Activated T-helper 1 cell treated with anti-CD3 and anti-CD28 coated beads, Interleukin-12 subunit alpha, Interleukin-12 subunit beta, Interleukin-2, Interleukin-4 antibody, amounts not matched to agents 30 ng/mL and 10 ng/mL and 1 ng/mL, durations not matched to agents 14 hours and 24 hours and 36 hours (primary cell): ENCODE measurements at regions not wholly inside any gene's neighbourhood (a gene's known extent, or its start where the extent isn't known, plus 50 kb on each side); places are given as distances from the start of the nearest gene placed in this dataset.

Experiments
- DNase-seq: peaks from one replicate; pipeline ENCODE4 v3.0.0; 2021; ENCODE audit warnings: low spot score
- H3K27ac Mint-ChIP-seq: one replicate; pipeline ENCODE4 v1.8.0; 2021; ENCODE audit warnings: mild to moderate bottlenecking, mixed read lengths
- H3K27me3 Mint-ChIP-seq: one replicate; pipeline ENCODE4 v1.8.0; 2022; ENCODE audit warnings: mild to moderate bottlenecking, moderate library complexity, mixed read lengths; ENCODE audit not compliant: insufficient read depth
- H3K36me3 Mint-ChIP-seq: one replicate; pipeline ENCODE4 v1.8.0; 2021; ENCODE audit warnings: low read depth, mixed read lengths
- H3K4me1 Mint-ChIP-seq: one replicate; pipeline ENCODE4 v1.8.0; 2021; ENCODE audit warnings: low read depth, mixed read lengths
- H3K4me3 Mint-ChIP-seq: one replicate; pipeline ENCODE4 v1.8.0; 2021; ENCODE audit warnings: mild to moderate bottlenecking, moderate library complexity, mixed read lengths
- H3K9me3 Mint-ChIP-seq: one replicate; pipeline ENCODE4 v1.8.0; 2021; ENCODE audit warnings: mixed read lengths
- intact Hi-C: fragments of 100-400 bp; cut with micrococcal nuclease; formaldehyde crosslinking; loops from one replicate; pipeline ENCODE4 v1.15.1; 2024

DNA sequence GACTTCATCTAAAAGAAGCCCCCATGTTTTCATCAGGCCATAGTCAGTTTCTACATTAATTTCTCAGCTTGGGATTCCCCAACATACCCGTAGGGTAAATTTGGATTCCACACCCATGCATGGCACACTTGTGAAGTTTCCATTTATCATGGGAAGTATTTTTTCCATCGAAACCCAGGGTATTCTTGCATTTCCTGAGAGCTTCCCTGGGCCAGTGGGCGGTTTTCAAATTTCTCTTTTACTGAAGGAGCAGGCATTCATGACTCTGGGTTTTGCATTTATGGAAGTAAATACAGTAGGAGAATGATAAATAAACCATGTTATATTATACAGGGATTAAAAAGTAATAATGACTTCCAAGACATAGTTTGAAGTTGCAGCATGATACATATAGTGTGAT lies 93.0 kb upstream of the MAP3K1 start:
- no peaks in the 10 kb centered on the region for H3K9me3 Mint-ChIP-seq
- H3K27ac Mint-ChIP-seq = no peak overlapping the region
- intact Hi-C loops = no loop called here

DNA sequence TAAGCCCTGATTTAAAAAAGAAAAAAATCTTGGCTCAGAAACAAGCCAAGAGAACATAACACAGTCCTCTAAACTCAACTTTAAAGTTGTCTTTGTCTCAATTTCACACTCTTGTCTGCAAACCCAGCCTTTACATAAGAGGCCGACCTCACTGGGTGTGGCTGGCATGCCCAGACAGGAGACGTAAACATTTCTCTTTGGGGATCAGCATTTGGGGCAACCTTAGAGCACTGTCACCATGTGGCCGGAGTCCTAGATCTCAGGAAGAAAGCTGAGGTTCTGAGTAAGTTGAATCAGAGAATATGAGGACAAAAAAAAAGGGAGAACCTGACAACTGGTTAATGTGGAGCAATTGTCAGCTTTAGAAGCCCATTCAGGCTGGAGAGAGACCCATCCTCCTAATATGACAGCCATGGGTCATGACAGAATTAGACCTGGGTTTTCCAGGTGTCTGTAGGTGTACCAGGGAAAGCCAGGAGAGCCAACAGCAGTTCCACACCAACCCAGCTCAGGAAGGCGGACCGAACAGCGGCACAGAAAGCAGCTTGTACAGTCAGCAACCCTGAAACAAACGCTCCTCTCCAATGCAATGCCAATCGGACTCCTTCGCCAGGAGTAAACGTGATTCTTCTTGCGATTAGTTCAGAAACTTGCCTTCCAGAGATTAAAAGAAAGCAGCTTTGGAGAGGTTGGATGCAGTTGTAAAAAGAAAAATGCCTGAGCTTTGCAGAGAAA lies 97.9 kb upstream of the MAP3K1 start:
- no peaks in the 10 kb centered on the region for H3K36me3 Mint-ChIP-seq
- intact Hi-C loops = no loop called here
- no peak for DNase-seq
- no peak overlapping the region for H3K27ac Mint-ChIP-seq
- no peaks in the 10 kb centered on the region for H3K9me3 Mint-ChIP-seq
- H3K4me3 Mint-ChIP-seq = no peak overlapping the region
- H3K27me3 Mint-ChIP-seq = peaks cover 34% of the 10 kb centered on the region
- H3K4me1 Mint-ChIP-seq = peaks cover 14% of the 10 kb centered on the region

More for the DNA sequence above, 93.0 kb upstream of the MAP3K1 start:
- Mint-ChIP-seq H3K4me3 (no peak overlapping the region), H3K4me1 (peaks cover 2% of the 10 kb centered on the region), H3K27me3 (peaks cover 17% of the 10 kb centered on the region), H3K36me3 (no peaks in the 10 kb centered on the region)
- DNase-seq = no peak

DNA sequence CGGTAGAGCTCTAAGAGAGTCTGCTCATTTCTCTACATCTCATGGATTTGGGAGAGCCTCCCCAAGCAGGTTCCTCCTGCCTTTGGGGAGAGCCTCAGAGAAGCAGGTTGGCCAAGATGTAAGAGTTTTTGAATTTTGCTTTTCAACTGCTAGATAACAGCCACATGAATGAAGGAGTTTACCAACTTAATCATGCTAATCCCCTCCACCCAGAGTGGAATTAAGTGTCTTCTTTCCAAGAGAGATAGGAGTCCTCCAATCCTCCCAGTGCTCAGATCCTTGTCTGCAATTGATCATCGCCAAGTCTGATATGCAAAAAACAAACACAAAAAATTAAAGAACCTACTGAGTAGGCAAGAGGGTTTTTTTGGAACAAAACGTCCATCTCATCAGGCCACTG lies 99.4 kb upstream of the MAP3K1 start:
- no peaks in the 10 kb centered on the region for H3K36me3 Mint-ChIP-seq
- H3K27ac Mint-ChIP-seq = no peak overlapping the region
- H3K4me1 Mint-ChIP-seq = peaks cover 23% of the 10 kb centered on the region
- peaks cover 34% of the 10 kb centered on the region for H3K27me3 Mint-ChIP-seq
- H3K4me3 Mint-ChIP-seq = no peak overlapping the region
- no peak for DNase-seq
- no peaks in the 10 kb centered on the region for H3K9me3 Mint-ChIP-seq
- intact Hi-C loops = no loop called here

DNA sequence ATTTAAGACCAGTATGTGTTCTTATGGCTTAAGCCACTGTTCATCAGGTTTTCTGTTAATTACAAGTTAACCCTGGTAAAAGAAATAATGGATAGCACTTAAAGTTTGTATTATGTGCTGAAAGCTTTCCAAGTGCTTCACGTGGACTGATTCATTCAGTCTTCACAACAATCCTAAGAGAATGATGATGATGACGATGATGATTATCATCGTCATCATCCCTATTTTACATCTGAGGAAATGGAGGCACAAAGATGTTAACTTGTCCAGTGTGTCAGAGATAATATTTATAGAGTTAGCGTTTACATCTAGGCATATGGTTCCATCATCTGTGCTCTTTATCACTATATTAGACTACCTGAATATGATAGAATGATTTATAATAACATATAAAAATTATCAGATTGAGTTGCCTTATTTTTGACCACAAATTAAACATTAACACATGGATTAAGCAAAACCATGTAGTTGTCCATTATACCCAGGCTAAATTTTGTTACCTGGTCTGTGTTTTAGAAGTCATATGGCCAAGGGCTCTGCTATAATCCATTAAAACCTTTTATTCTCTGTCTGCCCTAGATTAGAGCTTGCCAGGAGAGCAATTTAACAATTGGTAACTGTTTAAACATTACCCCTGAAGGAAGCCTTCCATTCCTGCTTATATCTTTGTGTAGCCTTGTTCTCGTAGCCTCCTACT lies 102.3 kb upstream of the MAP3K1 start:
- peaks cover 24% of the 10 kb centered on the region for H3K27me3 Mint-ChIP-seq
- peaks cover 15% of the 10 kb centered on the region for H3K9me3 Mint-ChIP-seq
- peaks cover 39% of the 10 kb centered on the region for H3K4me1 Mint-ChIP-seq
- no peak overlapping the region for H3K27ac Mint-ChIP-seq
- intact Hi-C loops = loop anchor here (5.0 kb wide), 2 partner anchors 231 to 386 kb away; no protein-coding TSS in a partner anchor
- H3K4me3 Mint-ChIP-seq = no peak overlapping the region
- no peaks in the 10 kb centered on the region for H3K36me3 Mint-ChIP-seq
- DNase-seq = no peak

DNA sequence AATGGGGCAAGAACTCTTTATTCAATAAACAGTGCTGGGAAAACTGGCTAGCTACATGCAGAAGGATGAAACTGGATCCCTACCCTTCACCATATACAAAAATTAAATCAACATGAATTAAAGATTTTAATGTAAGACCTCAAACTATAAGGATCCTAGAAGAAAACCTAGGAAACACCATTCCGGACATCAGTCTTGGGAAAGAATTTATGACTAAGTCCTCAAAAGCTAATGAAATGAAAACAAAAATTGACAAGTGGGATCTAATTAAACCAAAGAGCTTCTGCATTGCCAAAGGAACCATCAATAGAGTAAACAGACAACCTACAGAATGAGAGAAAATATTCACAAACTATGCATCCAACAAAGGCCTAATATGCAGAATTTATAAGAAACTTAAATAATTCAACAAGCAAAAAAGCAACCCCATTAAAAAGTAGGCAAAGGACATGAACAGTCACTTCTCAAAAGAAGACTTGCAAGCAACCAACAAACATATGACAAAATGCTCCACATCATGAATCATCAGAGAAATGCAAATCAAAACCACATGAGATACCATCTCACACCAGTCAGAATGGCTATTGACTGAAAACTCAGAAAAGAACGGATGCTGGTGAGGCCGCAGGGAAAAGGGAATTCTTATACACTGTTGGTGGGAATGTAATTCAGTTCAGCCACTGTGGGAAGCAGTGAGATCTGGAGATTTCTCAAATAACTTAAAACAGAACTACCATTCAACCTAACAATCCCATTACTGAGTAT lies 104.3 kb upstream of the MAP3K1 start:
- Mint-ChIP-seq H3K36me3 (peaks cover 4% of the 10 kb centered on the region), H3K27me3 (peaks cover 9% of the 10 kb centered on the region), H3K9me3 (peaks cover 21% of the 10 kb centered on the region), H3K4me1 (peaks cover 29% of the 10 kb centered on the region), H3K4me3 (no peak overlapping the region), H3K27ac (no peak overlapping the region)
- no peak for DNase-seq
- intact Hi-C loops = loop anchor here (1.0 to 5.0 kb wide), 5 partner anchors 11 to 384 kb away; no protein-coding TSS in a partner anchor

DNA sequence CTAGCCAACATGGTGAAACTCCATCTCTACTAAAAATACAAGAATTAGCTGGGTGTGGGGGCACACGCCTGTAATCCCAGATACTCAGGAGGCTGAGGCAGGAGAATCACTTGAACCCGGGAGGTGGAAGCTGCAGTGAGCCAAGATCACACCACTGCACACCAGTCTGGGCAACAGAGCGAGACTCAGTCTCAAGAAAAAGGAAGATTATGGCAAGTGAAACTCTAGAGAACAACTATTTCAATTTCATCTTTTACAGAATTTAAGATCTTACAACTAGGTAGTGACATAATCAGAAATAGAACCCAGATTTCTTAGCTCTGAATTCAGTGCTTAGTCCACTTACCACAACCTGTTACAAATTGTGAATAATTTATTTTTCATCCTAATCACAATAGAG lies 108.8 kb upstream of the MAP3K1 start:
- H3K27ac Mint-ChIP-seq = no peak overlapping the region
- peaks cover 10% of the 10 kb centered on the region for H3K36me3 Mint-ChIP-seq
- intact Hi-C loops = no loop called here
- peaks cover 13% of the 10 kb centered on the region for H3K27me3 Mint-ChIP-seq
- H3K4me3 Mint-ChIP-seq = no peak overlapping the region
- peaks cover 28% of the 10 kb centered on the region for H3K4me1 Mint-ChIP-seq
- no peak for DNase-seq
- peaks cover 21% of the 10 kb centered on the region for H3K9me3 Mint-ChIP-seq

DNA sequence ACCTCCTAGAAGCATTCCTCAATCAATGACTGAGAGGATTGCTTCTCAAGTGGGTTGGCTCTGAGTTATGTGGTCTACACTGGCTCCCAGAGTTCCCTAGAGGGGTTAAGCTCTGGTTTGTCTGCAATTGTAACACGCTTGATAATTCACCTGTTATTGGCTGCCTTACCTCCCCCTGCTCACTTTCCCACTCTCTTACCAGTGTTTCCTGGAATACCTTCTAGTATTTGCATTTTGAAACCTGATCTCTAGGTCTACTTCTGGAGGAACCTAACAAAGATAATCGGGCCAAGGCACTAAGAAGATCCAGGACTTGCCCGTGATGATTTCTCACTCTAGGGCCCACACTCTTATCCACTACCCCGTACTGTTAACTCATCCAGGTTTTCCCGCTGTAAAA lies 110.1 kb upstream of the MAP3K1 start:
- Mint-ChIP-seq H3K27me3 (peaks cover 13% of the 10 kb centered on the region), H3K4me3 (no peak overlapping the region), H3K4me1 (peaks cover 24% of the 10 kb centered on the region), H3K27ac (no peak overlapping the region), H3K36me3 (peaks cover 10% of the 10 kb centered on the region), H3K9me3 (peaks cover 16% of the 10 kb centered on the region)
- intact Hi-C loops = no loop called here
- DNase-seq = no peak

DNA sequence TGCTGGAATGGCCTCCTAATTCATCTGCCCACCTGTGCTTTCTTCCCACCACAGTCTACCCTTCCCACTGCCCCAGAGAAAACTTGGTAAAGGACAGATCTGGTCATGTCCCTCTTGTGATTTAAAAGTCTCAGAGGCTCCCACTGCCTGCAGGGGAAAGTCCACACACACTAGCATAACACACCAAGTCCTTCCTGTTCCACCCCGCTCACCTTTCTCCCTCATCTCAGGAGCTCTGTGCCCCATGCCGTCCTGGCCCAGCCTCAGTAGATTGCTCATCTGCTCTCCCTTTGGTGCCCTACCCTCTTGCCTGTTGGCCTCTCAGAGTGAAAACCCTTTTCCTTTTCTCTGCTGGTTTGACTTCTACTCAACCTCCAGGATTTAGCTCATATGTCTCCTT lies 111.4 kb upstream of the MAP3K1 start:
- Mint-ChIP-seq H3K36me3 (peaks cover 10% of the 10 kb centered on the region), H3K4me3 (no peak overlapping the region), H3K9me3 (peaks cover 8% of the 10 kb centered on the region), H3K27me3 (peaks cover 13% of the 10 kb centered on the region), H3K4me1 (peaks cover 28% of the 10 kb centered on the region), H3K27ac (no peak overlapping the region)
- DNase-seq = no peak
- intact Hi-C loops = no loop called here

DNA sequence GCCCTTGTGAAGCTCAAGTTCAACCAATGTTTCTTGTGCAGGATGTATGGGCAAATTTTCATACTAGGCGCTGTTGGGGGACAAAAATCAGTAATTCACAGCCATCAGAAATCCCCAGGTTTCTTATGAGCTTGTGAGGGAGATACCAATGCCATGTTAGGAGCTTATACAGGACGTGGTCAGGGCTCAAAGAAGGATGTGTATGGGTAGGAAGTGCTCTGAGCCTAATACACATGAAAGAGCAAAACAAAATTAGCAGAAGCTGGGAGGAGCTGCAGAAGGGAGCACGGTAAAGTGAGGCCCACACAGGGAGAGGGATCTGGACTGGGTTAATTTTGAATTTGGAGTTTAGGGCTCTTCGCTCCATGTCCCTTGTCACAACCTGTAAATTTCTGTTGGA lies 114.6 kb upstream of the MAP3K1 start:
- Mint-ChIP-seq H3K27ac (no peak overlapping the region), H3K4me3 (no peak overlapping the region), H3K27me3 (peaks cover 13% of the 10 kb centered on the region), H3K4me1 (peaks cover 49% of the 10 kb centered on the region), H3K36me3 (peaks cover 6% of the 10 kb centered on the region), H3K9me3 (no peaks in the 10 kb centered on the region)
- intact Hi-C loops = loop anchor here (1.0 kb wide), 1 partner anchor 11 kb away; no protein-coding TSS in a partner anchor
- no peak for DNase-seq

DNA sequence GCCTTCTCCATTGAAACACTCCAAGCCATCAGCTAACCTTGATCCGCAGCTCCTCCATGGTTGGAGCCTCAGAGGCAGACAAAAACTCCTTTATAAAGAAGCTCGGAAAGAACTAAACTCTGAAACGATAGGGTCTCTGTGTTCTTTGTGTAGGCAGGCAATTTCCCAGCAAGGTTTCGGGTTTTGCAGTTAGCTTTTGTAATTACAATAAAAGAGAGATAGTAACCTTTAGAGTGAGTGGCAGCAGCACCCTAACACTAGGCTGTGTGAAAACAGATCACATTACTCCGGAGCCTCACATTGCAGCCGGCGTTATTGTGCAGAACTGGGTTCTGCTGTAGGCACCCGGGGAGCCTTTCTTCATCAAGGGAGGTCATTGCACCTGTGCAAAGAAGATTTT lies 115.8 kb upstream of the MAP3K1 start:
- DNase-seq = no peak
- Mint-ChIP-seq H3K4me3 (peak overlapping the region; percentile 4), H3K27me3 (peaks cover 10% of the 10 kb centered on the region), H3K36me3 (peaks cover 8% of the 10 kb centered on the region), H3K27ac (no peak overlapping the region), H3K9me3 (peaks cover 3% of the 10 kb centered on the region), H3K4me1 (peaks cover 60% of the 10 kb centered on the region)
- intact Hi-C loops = loop anchor here (10.0 kb wide), 1 partner anchor 475 kb away; the partner anchor contains the start of gene GPBP1

DNA sequence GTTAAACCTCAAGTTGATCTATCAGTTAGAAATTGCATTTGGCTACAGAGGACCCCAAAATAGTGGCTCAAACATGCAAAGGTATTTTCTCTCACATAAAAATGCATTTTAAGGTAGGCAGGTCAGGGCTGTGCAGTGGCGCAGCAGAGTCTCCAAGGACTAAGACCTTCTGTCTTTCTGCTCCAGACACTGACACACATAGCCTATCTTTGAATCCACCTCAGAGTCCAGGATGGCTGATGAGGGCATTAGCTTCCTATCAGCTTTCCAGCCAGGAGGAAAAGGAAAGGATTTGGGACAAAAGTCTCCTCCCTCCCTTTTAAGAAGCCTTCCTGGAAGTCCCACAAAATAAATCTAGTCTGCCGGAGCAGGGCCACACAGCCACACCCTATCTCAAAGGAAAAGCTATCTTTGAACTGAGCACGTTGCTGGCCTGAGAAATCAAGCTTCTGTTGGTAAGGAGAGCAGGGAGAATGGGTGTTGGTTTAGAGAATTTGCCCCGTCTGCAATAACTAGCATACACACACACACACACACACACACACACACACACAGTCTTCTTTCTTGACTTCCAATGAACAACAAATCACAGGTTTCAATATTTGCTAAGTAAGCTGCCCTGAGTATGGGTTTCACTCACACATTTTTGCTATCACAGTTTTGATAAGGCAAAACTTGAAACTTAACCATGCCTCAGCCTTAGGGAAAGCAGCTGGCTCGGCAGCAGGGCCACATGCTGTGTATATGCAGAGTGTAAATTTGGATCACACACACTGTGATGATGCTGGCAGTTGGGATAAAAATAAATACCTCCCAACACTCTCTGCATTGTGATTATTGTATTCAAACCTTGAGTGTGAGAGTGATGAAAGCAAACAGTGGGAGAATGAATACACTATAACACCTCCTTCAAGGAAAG lies 116.6 kb upstream of the MAP3K1 start:
- Mint-ChIP-seq H3K9me3 (peaks cover 10% of the 10 kb centered on the region), H3K27me3 (peaks cover 5% of the 10 kb centered on the region), H3K4me1 (peaks cover 63% of the 10 kb centered on the region), H3K4me3 (no peak overlapping the region), H3K27ac (no peak overlapping the region), H3K36me3 (peaks cover 4% of the 10 kb centered on the region)
- intact Hi-C loops = loop anchor here (10.0 kb wide), 1 partner anchor 476 kb away; the partner anchor contains the start of gene GPBP1
- no peak for DNase-seq

DNA sequence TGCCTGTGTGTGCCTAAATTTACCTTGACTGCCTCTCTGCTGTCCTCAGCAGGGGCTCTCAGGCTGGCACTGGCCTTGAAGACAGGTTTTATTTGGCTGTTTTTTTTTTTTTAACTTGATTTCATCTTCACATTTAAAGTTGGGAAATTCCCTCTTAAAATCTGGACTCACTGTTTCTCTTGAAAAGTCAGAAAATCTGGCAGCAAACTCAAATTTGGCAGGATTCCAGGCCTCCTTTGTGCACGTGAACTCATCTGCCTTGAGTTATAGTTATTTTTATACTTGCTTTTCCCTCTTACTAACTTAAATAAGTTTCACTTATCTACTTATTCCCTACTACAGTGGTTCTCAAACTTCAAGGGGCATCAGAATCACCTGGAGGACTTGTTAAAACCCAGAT lies 118.4 kb upstream of the MAP3K1 start:
- Mint-ChIP-seq H3K9me3 (peaks cover 10% of the 10 kb centered on the region), H3K4me1 (peaks cover 79% of the 10 kb centered on the region), H3K36me3 (peaks cover 2% of the 10 kb centered on the region), H3K27ac (no peak overlapping the region), H3K4me3 (no peak overlapping the region), H3K27me3 (peaks cover 3% of the 10 kb centered on the region)
- intact Hi-C loops = loop anchor here (10.0 kb wide), 1 partner anchor 478 kb away; the partner anchor contains the start of gene GPBP1
- DNase-seq = no peak
